ENCODE measurements at regions not wholly inside any gene's neighbourhood (a gene's known extent, or its start where the extent isn't known, plus 50 kb on each side); places are given as distances from the start of the nearest gene placed in this dataset.

- no peak for TF ChIP-seq CTCF (IDR thresholded peaks at IDR 0.05)
- TF ChIP-seq POLR2A (IDR thresholded peaks at IDR 0.05) = no peak
Observed at GRCh38 chr22:45072322-45072903, 62.6 kb upstream of the PHF21B start.

Data from uterus (tissue), 2 donors.